NCI-H1417 (cell line): ENCODE measurements at regions not wholly inside any gene's neighbourhood (a gene's known extent, or its start where the extent isn't known, plus 50 kb on each side); places are given as distances from the start of the nearest gene placed in this dataset.

ENCODE experiments used
- DNase-seq, 3 experiments: peaks; one replicate each; lab custom pipeline; 2025; lab: John Stamatoyannopoulos, UW

GRCh38 chr2:217749008-217749407, 253.8 kb downstream of the TNS1 start:
- DNase-seq: no peak

- no peak for DNase-seq
These were observed 256.0 kb downstream of the TNS1 start for GRCh38 chr2:217746808-217747207.

- no peak for DNase-seq
These were observed 258.6 kb downstream of the TNS1 start for GRCh38 chr2:217743966-217744761.

- DNase-seq: no peak
These were observed 259.4 kb downstream of the TNS1 start for GRCh38 chr2:217743407-217743806.

GRCh38 chr2:217742841-217743240, 260.0 kb downstream of the TNS1 start:
- DNase-seq: no peak

- DNase-seq: no peak
These were observed 260.5 kb downstream of the TNS1 start for GRCh38 chr2:217742276-217742675.

GRCh38 chr2:217741381-217741955, 261.3 kb downstream of the TNS1 start:
- DNase-seq: no peak

GRCh38 chr2:217740756-217741155, 262.0 kb downstream of the TNS1 start:
- DNase-seq: no peak

- no peak for DNase-seq
These were observed 262.6 kb downstream of the TNS1 start for GRCh38 chr2:217740178-217740577.

GRCh38 chr2:217739741-217740140, 263.1 kb downstream of the TNS1 start:
- DNase-seq: no peak

GRCh38 chr2:217738061-217738460, 264.7 kb downstream of the TNS1 start:
- DNase-seq: no peak

- DNase-seq: no peak
These were observed 265.8 kb downstream of the TNS1 start for GRCh38 chr2:217736776-217737550.

GRCh38 chr2:217735899-217736298, 266.9 kb downstream of the TNS1 start:
- DNase-seq: no peak

GRCh38 chr2:217735034-217735433, 267.8 kb downstream of the TNS1 start:
- no peak for DNase-seq

- no peak for DNase-seq
These were observed 269.3 kb downstream of the TNS1 start for GRCh38 chr2:217733461-217733860.

- DNase-seq: no peak
These were observed 269.8 kb downstream of the TNS1 start for GRCh38 chr2:217732992-217733391.

- no peak for DNase-seq
These were observed 271.0 kb downstream of the TNS1 start for GRCh38 chr2:217731805-217732204.

- DNase-seq: peak in 2 of 3 experiments; percentile 39 to 77
These were observed 273.3 kb downstream of the TNS1 start for GRCh38 chr2:217729421-217730053.

GRCh38 chr2:217727801-217728200, 275.0 kb downstream of the TNS1 start:
- no peak for DNase-seq

- no peak for DNase-seq
These were observed 277.4 kb downstream of the TNS1 start for GRCh38 chr2:217725409-217725808.

GRCh38 chr2:217724471-217724870, 278.3 kb downstream of the TNS1 start:
- DNase-seq: no peak

- no peak for DNase-seq
These were observed 278.8 kb downstream of the TNS1 start for GRCh38 chr2:217723981-217724380.
